AG09309 (cell line): ENCODE measurements at regions not wholly inside any gene's neighbourhood (a gene's known extent, or its start where the extent isn't known, plus 50 kb on each side); places are given as distances from the start of the nearest gene placed in this dataset.

Experiments
- DNase-seq: peaks from one replicate; pipeline ENCODE4 v3.0.0-alpha.2; 2010; ENCODE audit warnings: low read depth
- H3K4me3 ChIP-seq: 2 replicates; pipeline ENCODE4 v1.5.1; 2011; ENCODE audit warnings: mild to moderate bottlenecking, low read depth, low read length, moderate library complexity; ENCODE audit not compliant: control insufficient read depth
- CTCF ChIP-seq: IDR thresholded peaks from 2 replicates; pipeline ENCODE4 v1.5.1; 2011; ENCODE audit warnings: mild to moderate bottlenecking, low read depth, low read length, inconsistent platforms; ENCODE audit not compliant: insufficient read depth, control insufficient read depth; ENCODE audit errors: missing control alignments

- H3K4me3 ChIP-seq, result no peak overlapping the region
- TF ChIP-seq CTCF, result no peak
These were observed 249.2 kb downstream of the FRK start for GRCh38 chr6:115811541-115811940.

GRCh38 chr6:115798229-115798628 is 262.5 kb downstream of the FRK start:
- H3K4me3 ChIP-seq, result no peak overlapping the region
- no peak for DNase-seq
- TF ChIP-seq CTCF, result no peak

More at GRCh38 chr6:115811541-115811940, 249.2 kb downstream of the FRK start:
- DNase-seq, result no peak

GRCh38 chr6:115796829-115797228 is 263.9 kb downstream of the FRK start:
- no peak for TF ChIP-seq CTCF
- no peak overlapping the region for H3K4me3 ChIP-seq
- DNase-seq, result no peak

GRCh38 chr6:115796061-115796460 is 264.6 kb downstream of the FRK start:
- peak; percentile 5 for DNase-seq
- no peak overlapping the region for H3K4me3 ChIP-seq
- TF ChIP-seq CTCF, result no peak

- no peak for TF ChIP-seq CTCF
- no peak for DNase-seq
- H3K4me3 ChIP-seq, result no peak overlapping the region
These were observed 277.2 kb downstream of the FRK start for GRCh38 chr6:115783402-115784061.

GRCh38 chr6:115782612-115783011 is 278.1 kb downstream of the FRK start:
- no peak for DNase-seq
- no peak overlapping the region for H3K4me3 ChIP-seq
- TF ChIP-seq CTCF, result no peak
